Epithelial cell of proximal tubule (primary cell): ENCODE measurements at regions not wholly inside any gene's neighbourhood (a gene's known extent, or its start where the extent isn't known, plus 50 kb on each side); places are given as distances from the start of the nearest gene placed in this dataset.

ENCODE experiments used
- DNase-seq: peaks from one replicate; pipeline ENCODE4 v3.0.0-alpha.2; 2011; ENCODE audit warnings: low read depth
- H3K4me3 ChIP-seq: 2 replicates; pipeline ENCODE4 v1.5.1; 2011; ENCODE audit warnings: low read depth, mild to moderate bottlenecking, low read length
- CTCF ChIP-seq: conservative IDR thresholded peaks from 2 replicates; pipeline ENCODE4 v1.5.1; 2012; ENCODE audit warnings: low read depth, mild to moderate bottlenecking, low read length

- TF ChIP-seq CTCF = no peak
- DNase-seq = no peak
- H3K4me3 ChIP-seq = no peak overlapping the region
Observed at GRCh38 chrY:14246948-14247347, 190.9 kb downstream of the VCY1B start.

- no peak overlapping the region for H3K4me3 ChIP-seq
- TF ChIP-seq CTCF = no peak
- DNase-seq = no peak
Observed at GRCh38 chrY:14248878-14249576, 193.0 kb downstream of the VCY1B start.

GRCh38 chrY:14255965-14256816 is 200.2 kb downstream of the VCY1B start:
- no peak for DNase-seq
- H3K4me3 ChIP-seq = no peak overlapping the region
- TF ChIP-seq CTCF = no peak

- H3K4me3 ChIP-seq = no peak overlapping the region
- DNase-seq = no peak
- no peak for TF ChIP-seq CTCF
Observed at GRCh38 chrY:14256817-14257168, 200.8 kb downstream of the VCY1B start.

GRCh38 chrY:14277029-14277428 is 221.0 kb downstream of the VCY1B start:
- TF ChIP-seq CTCF = no peak
- DNase-seq = no peak
- no peak overlapping the region for H3K4me3 ChIP-seq

GRCh38 chrY:14290656-14291375 is 233.5 kb upstream of the NLGN4Y start:
- TF ChIP-seq CTCF = no peak
- DNase-seq = no peak

More at GRCh38 chrY:14290656-14291375, 233.5 kb upstream of the NLGN4Y start:
- no peak overlapping the region for H3K4me3 ChIP-seq
